ENCODE measurements at regions not wholly inside any gene's neighbourhood (a gene's known extent, or its start where the extent isn't known, plus 50 kb on each side); places are given as distances from the start of the nearest gene placed in this dataset.

DNA sequence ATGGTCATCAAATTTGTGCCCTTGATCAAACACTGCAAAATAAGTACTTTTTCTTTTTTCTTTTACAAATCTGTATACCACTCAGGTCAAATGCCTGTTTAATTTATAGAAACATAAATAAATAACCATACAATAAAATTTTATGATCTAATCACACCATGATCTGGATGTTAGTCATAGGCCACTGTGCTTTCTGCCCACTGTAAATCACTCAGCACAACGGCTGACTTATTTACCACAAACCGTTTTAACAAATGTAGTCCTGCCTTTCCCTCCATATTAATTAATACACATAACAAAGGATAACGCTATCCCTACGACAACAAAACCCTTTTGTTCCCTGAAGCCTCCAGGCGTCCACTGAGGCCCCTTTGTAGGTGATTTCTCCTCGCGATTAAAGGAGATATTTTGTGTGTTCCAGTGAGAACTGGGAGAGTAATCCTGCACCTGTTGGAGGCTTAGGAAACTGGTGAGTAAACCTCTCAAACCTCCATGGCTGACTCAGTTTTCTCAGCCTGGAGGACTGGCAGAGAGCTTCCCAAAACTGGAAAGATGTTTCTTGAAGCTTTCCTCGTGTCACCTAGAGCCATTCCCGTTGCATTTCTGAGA is 477.1 kb upstream of the SGCG start:
- TF ChIP-seq CTCF (conservative IDR thresholded peaks at IDR 0.05; ENCODE audit: low read depth in 2 of 2), result no peak
- TF ChIP-seq EZH2 (IDR thresholded peaks at IDR 0.05; ENCODE audit: low read depth, unreplicated experiment), result no peak
- TF ChIP-seq CREB1 (CRISPR knock-in tag; IDR thresholded peaks at IDR 0.05; ENCODE audit: low read depth), result no peak
- TF ChIP-seq JUNB (IDR thresholded peaks at IDR 0.05; ENCODE audit: unreplicated experiment), result no peak
- TF ChIP-seq POLR2AphosphoS5 (IDR thresholded peaks at IDR 0.05; ENCODE audit: low read depth), result no peak
- TF ChIP-seq REST (IDR thresholded peaks at IDR 0.05; ENCODE audit: unreplicated experiment), result no peak
- TF ChIP-seq, protein P1, sequence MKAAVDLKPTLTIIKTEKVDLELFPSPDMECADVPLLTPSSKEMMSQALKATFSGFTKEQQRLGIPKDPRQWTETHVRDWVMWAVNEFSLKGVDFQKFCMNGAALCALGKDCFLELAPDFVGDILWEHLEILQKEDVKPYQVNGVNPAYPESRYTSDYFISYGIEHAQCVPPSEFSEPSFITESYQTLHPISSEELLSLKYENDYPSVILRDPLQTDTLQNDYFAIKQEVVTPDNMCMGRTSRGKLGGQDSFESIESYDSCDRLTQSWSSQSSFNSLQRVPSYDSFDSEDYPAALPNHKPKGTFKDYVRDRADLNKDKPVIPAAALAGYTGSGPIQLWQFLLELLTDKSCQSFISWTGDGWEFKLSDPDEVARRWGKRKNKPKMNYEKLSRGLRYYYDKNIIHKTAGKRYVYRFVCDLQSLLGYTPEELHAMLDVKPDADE (IDR thresholded peaks at IDR 0.05), result no peak

Measured in GM23338 (cell line).